GM18508 (cell line): ENCODE measurements at regions not wholly inside any gene's neighbourhood (a gene's known extent, or its start where the extent isn't known, plus 50 kb on each side); places are given as distances from the start of the nearest gene placed in this dataset.

Source experiments
- ATAC-seq: cut with Tn5 transposase; IDR thresholded peaks from one replicate; pipeline ENCODE4 v1.9.1; 2021; ENCODE audit warnings: moderate number of reproducible peaks; ENCODE audit not compliant: insufficient read depth, unreplicated experiment

GRCh38 chr1:198102454-198102827, 54.4 kb upstream of the NEK7 start:
- no peak for ATAC-seq

- ATAC-seq, result no peak
These were observed 51.6 kb upstream of the NEK7 start for GRCh38 chr1:198105185-198105584.

- ATAC-seq, result no peak
These were observed 50.8 kb upstream of the NEK7 start for GRCh38 chr1:198106011-198106410.
